Astrocyte (in vitro differentiated cells and primary cell): ENCODE measurements at regions not wholly inside any gene's neighbourhood (a gene's known extent, or its start where the extent isn't known, plus 50 kb on each side); places are given as distances from the start of the nearest gene placed in this dataset.

Experiments used
- CTCF ChIP-seq: IDR thresholded peaks from 2 replicates; pipeline ENCODE4 v1.5.1; 2011; ENCODE audit warnings: low read depth, mild to moderate bottlenecking, inconsistent platforms, low read length, moderate library complexity; ENCODE audit not compliant: insufficient read depth
- EZH2 ChIP-seq: IDR thresholded peaks from 2 replicates; pipeline ENCODE4 v1.6.1; 2012; ENCODE audit warnings: mild to moderate bottlenecking, low read length, inconsistent platforms; ENCODE audit not compliant: insufficient read depth

DNA sequence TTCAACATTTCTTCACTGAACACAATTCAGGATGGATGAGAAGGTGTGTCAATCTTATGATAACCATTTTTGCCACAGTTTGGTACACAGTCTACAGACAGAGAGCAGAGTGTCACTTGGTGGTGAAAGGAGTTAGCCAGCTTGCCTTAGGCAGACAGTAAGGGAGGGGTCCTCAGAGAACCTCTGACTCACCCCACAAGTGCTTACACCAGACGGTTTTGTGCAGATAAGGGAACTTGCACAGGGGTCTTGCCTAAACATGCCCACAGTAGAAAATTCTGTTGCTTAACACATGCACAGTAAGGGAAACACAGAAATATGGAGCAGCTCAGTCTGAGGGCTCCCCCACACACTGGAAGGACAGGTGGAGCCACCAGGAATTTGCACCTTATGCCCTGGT lies 204.5 kb upstream of the CDH8 start:
- TF ChIP-seq CTCF (no peak), EZH2 (no peak)
